Tibial nerve (tissue), 3 donors: ENCODE measurements at regions not wholly inside any gene's neighbourhood (a gene's known extent, or its start where the extent isn't known, plus 50 kb on each side); places are given as distances from the start of the nearest gene placed in this dataset.

Experiments used
- POLR2A ChIP-seq, 2 donors: fragments of 450-650 bp; IDR thresholded peaks; one replicate each; pipeline ENCODE4 v1.6.1; 2017; ENCODE audit warnings: antibody characterized with exemption in 2 of 2, mild to moderate bottlenecking in 2 of 2, moderate library complexity in 2 of 2
- TF ChIP-seq, protein P1 (sequence below), 5 experiments: fragments of 200-600 bp in 3 of 5; fragments of 450-650 bp in 2 of 5; sonication (generic) in 3 of 5; IDR thresholded peaks; one replicate each; pipeline ENCODE4 v1.5.1; 2016 to 2019; ENCODE audit warnings: antibody characterized with exemption in 5 of 5, mild to moderate bottlenecking in 3 of 5, moderate library complexity in 2 of 5

DNA sequence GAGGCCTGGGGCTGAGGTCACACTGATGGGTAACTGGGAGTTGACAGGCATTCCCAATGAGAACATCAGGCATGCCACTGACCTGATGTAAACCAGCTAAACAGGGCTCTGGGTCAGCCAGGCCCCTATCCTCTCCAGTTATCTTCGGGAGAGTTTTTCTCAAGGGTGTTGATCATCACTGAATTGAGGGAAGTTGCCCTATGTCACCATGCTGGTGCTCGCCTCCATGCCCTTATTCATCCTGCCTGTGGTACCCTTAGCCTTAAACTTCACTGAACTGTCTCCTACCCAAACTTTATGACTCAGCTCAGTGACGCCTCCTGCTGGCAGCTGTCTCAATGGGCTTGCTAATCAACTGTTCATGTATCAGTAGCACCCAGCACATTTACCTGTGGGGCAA is 80.7 kb upstream of the TNR start:
- TF ChIP-seq, protein P1, sequence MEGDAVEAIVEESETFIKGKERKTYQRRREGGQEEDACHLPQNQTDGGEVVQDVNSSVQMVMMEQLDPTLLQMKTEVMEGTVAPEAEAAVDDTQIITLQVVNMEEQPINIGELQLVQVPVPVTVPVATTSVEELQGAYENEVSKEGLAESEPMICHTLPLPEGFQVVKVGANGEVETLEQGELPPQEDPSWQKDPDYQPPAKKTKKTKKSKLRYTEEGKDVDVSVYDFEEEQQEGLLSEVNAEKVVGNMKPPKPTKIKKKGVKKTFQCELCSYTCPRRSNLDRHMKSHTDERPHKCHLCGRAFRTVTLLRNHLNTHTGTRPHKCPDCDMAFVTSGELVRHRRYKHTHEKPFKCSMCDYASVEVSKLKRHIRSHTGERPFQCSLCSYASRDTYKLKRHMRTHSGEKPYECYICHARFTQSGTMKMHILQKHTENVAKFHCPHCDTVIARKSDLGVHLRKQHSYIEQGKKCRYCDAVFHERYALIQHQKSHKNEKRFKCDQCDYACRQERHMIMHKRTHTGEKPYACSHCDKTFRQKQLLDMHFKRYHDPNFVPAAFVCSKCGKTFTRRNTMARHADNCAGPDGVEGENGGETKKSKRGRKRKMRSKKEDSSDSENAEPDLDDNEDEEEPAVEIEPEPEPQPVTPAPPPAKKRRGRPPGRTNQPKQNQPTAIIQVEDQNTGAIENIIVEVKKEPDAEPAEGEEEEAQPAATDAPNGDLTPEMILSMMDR (IDR thresholded peaks at IDR 0.05) = no peak
- no peak for TF ChIP-seq POLR2A (IDR thresholded peaks at IDR 0.05)
